ENCODE measurements at regions not wholly inside any gene's neighbourhood (a gene's known extent, or its start where the extent isn't known, plus 50 kb on each side); places are given as distances from the start of the nearest gene placed in this dataset.

DNA sequence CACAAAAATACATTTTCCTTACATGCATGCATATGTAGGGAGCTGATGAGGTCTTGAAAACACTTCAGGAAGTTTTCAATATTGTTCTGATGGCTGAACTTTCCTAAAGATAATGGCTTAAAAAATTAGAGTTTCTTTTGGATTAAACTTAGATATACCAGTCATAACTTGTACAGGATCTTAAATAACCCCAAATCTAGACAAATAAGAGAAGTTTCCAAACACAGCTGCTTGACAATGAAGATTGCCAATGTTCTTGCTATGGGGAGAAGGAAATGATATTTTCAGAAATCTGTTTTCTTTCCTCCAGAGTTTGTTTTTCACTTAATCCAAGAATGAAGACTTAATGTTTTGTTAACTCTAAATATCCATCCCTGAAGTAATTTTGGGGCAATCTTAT is 54.6 kb upstream of the SPTBN1 start:
- no peak for TF ChIP-seq ETV5 (CRISPR knock-in tag; IDR thresholded peaks at IDR 0.05; ENCODE audit: low read depth)
- no peak for TF ChIP-seq CBX5 (IDR thresholded peaks at IDR 0.05; ENCODE audit: borderline replicate concordance, low read depth)

Data from K562 (cell line).